ENCODE measurements at regions not wholly inside any gene's neighbourhood (a gene's known extent, or its start where the extent isn't known, plus 50 kb on each side); places are given as distances from the start of the nearest gene placed in this dataset.

DNA sequence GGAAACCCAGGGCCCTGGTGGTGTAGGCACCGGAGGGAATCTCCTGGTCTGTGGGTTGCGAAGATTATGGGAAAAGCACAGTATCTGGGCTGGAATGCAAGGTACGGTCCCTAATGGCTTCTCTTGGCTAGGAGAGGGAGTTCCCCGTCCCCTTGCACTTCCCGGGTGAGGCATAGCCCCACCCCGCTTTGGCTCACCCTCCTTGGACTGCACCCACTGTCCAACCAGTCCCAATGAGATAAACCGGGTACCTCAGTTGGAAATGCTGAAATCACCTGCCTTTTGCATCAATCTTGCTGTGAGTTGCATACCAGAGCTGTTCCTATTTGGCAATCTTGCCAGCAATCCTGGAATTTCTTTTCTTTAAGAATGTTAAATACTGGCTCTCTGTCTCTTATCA is 1429.1 kb downstream of the MAT2B start:
- ATAC-seq (replicated peaks), result no peak

DNA sequence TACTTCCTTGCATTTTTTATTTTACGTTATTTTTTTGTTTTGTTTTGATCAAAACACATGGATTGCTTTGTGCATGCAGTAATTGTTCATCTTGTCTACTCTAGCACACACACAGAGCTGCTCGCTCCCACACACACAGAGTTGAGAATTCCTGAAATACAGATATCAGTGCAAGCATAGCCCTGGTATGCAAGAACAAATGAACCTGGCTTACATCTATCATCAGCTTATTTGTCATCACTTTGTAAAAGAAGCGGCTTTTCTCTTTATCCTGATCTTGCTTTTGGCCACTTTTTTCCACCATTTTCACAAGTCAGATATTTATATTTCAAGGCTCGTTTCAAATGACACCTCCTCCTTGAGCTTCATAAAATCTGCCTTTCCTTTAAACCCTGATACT is 1435.7 kb downstream of the MAT2B start:
- DNase-seq (no peak), ATAC-seq (replicated peaks) (no peak)
- Mint-ChIP-seq H3K36me3 (no peaks in the 10 kb centered on the region), H3K27me3 (no peaks in the 10 kb centered on the region), H3K4me3 (no peak overlapping the region), H3K9me3 (peaks cover 0 to 1% of the 10 kb centered on the region in 2 donors), H3K27ac (no peak overlapping the region), H3K4me1 (no peaks in the 10 kb centered on the region)

More for the DNA sequence above, 1429.1 kb downstream of the MAT2B start:
- DNase-seq, result no peak
- Mint-ChIP-seq H3K4me3 (no peak overlapping the region), H3K36me3 (no peaks in the 10 kb centered on the region), H3K27ac (no peak overlapping the region), H3K4me1 (no peaks in the 10 kb centered on the region), H3K27me3 (no peaks in the 10 kb centered on the region), H3K9me3 (peaks cover 5 to 13% of the 10 kb centered on the region in 2 donors)

DNA sequence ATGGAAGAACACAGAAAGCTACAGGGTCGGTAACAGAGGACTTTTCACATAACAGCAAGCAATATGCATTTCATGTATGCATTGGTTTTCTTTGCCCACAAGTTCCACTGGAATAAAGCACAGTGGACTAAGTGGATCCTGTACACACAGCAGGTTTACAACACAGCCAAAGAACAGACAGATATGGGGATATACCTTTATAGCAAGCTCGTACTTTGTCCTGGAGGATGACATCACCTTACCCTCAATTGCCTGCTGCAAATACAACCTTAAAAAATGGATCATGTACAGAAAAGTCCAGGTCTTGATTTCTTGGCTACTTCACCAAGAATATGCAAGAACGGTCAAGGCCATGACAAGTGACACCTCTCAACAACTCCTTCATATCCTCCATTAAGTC is 1445.5 kb downstream of the MAT2B start:
- Mint-ChIP-seq H3K36me3 (no peaks in the 10 kb centered on the region), H3K27me3 (no peaks in the 10 kb centered on the region), H3K9me3 (peaks cover 0 to 2% of the 10 kb centered on the region in 2 donors), H3K4me1 (no peaks in the 10 kb centered on the region), H3K4me3 (no peak overlapping the region), H3K27ac (no peak overlapping the region)
- ATAC-seq (replicated peaks), result no peak
- DNase-seq, result no peak

DNA sequence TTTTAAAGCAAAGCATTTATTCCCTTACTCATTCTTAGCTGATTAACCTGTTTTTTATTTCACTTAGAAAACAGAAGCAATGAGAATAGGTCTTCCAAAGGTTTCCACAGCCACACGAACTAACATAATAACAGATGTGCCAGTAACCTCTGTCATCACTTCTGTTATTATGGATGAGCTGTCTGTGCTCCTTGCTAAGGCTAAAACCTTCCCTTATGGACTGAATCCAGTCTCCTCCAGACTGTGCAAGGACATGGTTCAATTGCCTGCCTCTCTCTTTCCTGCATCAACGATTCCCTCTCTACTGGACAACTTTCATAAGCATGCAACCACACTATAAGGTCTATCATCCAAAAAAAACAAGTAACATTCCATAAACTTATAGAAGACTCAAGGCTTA is 1446.2 kb downstream of the MAT2B start:
- DNase-seq, result no peak
- no peak for ATAC-seq (replicated peaks)
- Mint-ChIP-seq H3K36me3 (no peaks in the 10 kb centered on the region), H3K27ac (no peak overlapping the region), H3K9me3 (peaks cover 0 to 2% of the 10 kb centered on the region in 2 donors), H3K4me1 (no peaks in the 10 kb centered on the region), H3K4me3 (no peak overlapping the region), H3K27me3 (no peaks in the 10 kb centered on the region)

DNA sequence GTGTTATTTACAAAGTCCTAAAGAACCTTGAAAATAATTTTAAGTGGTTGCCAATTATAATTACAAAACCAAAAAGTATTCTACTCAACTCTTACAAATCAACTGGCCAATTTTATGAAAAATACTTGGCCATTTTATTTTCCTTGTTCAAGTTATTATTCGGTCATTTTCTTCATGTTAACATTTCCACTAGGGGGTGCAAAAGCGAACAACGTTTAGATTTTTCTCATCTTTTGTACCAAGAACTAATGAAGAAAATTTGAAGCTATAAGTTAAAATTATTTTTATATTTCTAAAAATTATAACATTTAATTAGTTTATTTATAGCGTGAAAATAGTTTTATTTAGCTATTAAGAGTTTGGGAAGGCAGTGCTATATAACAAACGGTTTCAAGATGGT is 1453.3 kb downstream of the MAT2B start:
- H3K36me3 Mint-ChIP-seq, result no peaks in the 10 kb centered on the region
- H3K4me3 Mint-ChIP-seq, result no peak overlapping the region
- no peaks in the 10 kb centered on the region for H3K4me1 Mint-ChIP-seq
- no peak overlapping the region for H3K27ac Mint-ChIP-seq
- peaks cover 0 to 1% of the 10 kb centered on the region in 2 donors for H3K9me3 Mint-ChIP-seq
- no peaks in the 10 kb centered on the region for H3K27me3 Mint-ChIP-seq
- no peak for ATAC-seq (replicated peaks)
- no peak for DNase-seq

DNA sequence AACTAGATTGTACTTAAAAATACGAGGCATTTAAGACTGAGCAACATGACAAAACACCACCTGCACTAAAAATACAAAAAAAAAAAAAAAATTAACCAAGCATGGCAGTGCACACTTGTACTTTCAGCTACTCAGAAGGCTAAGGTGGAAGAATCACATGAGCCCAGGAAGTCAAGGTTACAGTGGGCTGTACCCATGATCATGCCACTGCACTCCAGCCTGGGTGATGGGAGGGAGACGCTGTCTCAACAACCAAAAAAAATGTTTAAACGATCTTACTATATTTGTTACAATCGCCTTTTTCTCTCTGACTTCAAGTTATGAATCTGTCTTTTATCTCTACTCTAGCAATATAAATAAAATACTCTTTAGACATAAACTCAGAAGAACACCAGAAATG is 1454.3 kb downstream of the MAT2B start:
- Mint-ChIP-seq H3K4me3 (no peak overlapping the region), H3K27ac (no peak overlapping the region), H3K27me3 (no peaks in the 10 kb centered on the region), H3K4me1 (no peaks in the 10 kb centered on the region), H3K9me3 (no peaks in the 10 kb centered on the region), H3K36me3 (no peaks in the 10 kb centered on the region)
- no peak for DNase-seq
- ATAC-seq (replicated peaks), result no peak

DNA sequence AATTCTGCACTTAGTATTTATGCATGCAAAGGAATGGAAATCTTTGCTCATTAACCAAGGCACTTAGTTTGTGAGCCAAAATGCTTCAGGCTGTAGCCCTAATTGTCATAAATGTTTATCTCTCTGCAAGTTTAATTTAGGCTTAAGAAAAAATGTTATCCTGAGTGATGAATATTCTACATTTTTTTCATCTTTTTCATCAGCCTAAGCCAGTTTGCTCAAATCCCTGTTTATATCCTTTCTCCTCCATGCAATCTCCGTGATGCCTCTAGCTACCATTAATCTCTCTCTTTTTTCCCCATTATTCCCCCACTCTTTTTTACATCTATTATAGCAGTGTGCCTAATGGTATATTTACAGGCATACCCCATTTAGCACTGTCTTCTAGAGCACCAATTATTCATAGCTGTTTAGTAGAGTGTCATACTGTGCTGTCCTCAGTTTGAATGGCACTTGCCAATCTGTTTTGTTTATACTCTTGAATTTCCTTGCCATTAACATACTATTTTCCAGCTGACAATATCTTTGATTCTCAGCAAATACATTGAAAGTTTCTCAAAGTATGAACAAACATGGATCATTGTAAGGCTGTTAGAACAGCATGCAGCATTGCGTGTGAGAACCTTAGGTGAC is 1457.0 kb downstream of the MAT2B start:
- Mint-ChIP-seq H3K4me1 (no peaks in the 10 kb centered on the region), H3K27me3 (no peaks in the 10 kb centered on the region), H3K9me3 (no peaks in the 10 kb centered on the region), H3K27ac (no peak overlapping the region), H3K4me3 (no peak overlapping the region), H3K36me3 (no peaks in the 10 kb centered on the region)
- ATAC-seq (replicated peaks) (no peak), DNase-seq (no peak)

DNA sequence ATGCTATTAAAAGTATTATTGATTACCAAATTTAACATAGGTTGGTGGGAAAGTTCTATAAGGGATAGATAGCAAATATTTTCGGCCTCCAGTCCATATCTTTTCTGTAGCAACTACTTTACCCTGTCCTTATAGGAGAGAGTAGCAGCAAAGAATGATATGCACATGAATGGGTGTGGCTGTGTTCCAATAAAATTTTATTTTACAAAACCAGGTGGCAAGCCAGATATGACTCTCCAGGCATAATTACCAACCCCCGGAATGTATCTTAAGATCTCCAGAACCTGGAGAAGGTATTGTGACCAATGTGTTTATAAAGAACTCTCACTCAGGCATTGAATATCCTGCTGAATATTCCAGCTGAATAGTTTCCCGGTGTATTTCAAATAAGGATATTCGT is 1461.2 kb downstream of the MAT2B start:
- Mint-ChIP-seq H3K4me3 (no peak overlapping the region), H3K27ac (no peak overlapping the region), H3K27me3 (no peaks in the 10 kb centered on the region), H3K4me1 (no peaks in the 10 kb centered on the region), H3K36me3 (no peaks in the 10 kb centered on the region), H3K9me3 (no peaks in the 10 kb centered on the region)
- no peak for DNase-seq
- ATAC-seq (replicated peaks), result no peak

DNA sequence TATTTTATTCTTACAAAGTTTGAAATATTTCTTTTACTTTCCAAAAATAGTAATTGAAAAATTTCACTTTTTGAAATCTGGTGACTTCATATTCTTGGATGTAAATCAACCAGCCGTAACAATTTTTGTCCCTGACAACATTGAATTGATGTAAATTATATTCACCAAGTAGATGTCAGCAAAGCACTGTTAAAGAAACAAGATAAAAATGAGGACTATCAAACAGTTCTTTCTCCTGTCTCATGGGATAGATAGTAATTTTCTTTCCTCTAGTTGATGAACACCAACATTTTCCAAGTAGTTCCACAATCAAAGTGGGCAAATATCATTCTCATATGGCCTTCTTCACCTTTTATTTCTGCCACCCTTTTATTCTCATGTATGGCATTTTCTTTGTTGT is 1461.9 kb downstream of the MAT2B start:
- H3K4me1 Mint-ChIP-seq, result no peaks in the 10 kb centered on the region
- ATAC-seq (replicated peaks) (no peak), DNase-seq (no peak)
- H3K27ac Mint-ChIP-seq, result no peak overlapping the region
- H3K27me3 Mint-ChIP-seq, result no peaks in the 10 kb centered on the region
- no peaks in the 10 kb centered on the region for H3K9me3 Mint-ChIP-seq
- H3K4me3 Mint-ChIP-seq, result no peak overlapping the region
- H3K36me3 Mint-ChIP-seq, result no peaks in the 10 kb centered on the region

DNA sequence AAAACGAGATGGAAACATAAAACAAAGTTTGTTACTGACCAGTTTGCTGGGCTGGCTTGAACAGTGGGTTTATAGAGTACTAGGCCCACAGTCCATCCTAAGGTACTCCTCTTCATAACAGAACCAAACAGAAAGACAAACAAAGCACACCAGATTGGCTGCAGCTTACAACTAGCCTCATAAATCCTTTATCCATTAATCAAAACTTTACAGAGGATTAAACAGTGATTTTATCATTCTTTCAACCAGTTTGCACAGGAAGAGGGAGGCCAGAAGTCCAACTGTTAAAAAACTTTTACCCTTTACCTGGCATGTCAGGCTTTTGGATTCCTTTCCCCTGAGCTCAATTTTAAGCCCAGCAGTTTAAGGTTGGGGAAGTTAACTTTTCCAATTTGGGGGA is 1467.6 kb downstream of the MAT2B start:
- Mint-ChIP-seq H3K27me3 (no peaks in the 10 kb centered on the region), H3K4me1 (no peaks in the 10 kb centered on the region), H3K9me3 (peaks cover 19% of the 10 kb centered on the region in 2 donors), H3K36me3 (no peaks in the 10 kb centered on the region), H3K27ac (no peak overlapping the region), H3K4me3 (no peak overlapping the region)
- DNase-seq (no peak), ATAC-seq (replicated peaks) (no peak)

DNA sequence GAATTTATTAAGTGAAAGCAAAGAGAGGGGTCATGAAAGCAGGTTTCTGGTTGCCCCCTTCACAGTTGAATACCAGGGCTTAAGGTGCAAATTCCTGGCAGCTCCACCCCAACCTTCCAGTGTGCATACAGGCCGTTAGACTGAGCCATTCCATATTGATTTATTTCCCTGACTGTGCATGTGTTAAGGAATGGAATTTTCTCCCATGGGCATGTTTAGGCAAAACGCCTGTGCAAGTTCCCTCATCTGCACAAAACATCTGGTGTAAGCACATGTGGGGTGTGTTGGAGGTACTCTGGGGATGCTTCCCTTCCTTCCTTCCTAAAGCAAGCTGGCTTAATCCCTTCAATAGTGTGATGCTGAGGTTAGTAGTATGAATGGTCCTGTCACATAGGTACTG is 1470.6 kb downstream of the MAT2B start:
- no peak for DNase-seq

DNA sequence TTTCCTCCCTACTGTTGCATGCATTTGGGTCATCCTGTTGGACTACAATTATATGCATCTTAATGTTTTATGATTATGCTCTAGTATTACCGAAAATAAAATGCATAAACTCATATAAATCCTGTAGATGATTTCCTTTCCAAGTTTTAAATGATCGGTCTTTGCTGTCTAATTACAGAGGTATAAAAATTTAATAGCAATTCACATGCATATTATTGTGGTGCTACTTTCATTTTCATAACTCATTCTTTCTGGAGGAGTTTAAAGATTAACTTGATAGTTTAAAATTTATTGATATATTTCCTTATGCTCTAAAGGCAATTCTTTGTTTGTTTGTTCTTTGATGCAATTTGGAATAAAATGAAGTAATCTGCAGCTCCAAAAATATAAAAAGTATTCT is 1475.1 kb downstream of the MAT2B start:
- ATAC-seq (replicated peaks) (no peak), DNase-seq (no peak)
- Mint-ChIP-seq H3K27me3 (no peaks in the 10 kb centered on the region), H3K36me3 (no peaks in the 10 kb centered on the region), H3K9me3 (peaks cover 10 to 12% of the 10 kb centered on the region in 2 donors), H3K4me1 (no peaks in the 10 kb centered on the region), H3K27ac (no peak overlapping the region), H3K4me3 (no peak overlapping the region)

More for the DNA sequence above, 1470.6 kb downstream of the MAT2B start:
- H3K4me1 Mint-ChIP-seq, result no peaks in the 10 kb centered on the region
- H3K4me3 Mint-ChIP-seq, result no peak overlapping the region
- ATAC-seq (replicated peaks), result no peak
- no peaks in the 10 kb centered on the region for H3K36me3 Mint-ChIP-seq
- peaks cover 21 to 22% of the 10 kb centered on the region in 2 donors for H3K9me3 Mint-ChIP-seq
- no peaks in the 10 kb centered on the region for H3K27me3 Mint-ChIP-seq
- H3K27ac Mint-ChIP-seq, result no peak overlapping the region

DNA sequence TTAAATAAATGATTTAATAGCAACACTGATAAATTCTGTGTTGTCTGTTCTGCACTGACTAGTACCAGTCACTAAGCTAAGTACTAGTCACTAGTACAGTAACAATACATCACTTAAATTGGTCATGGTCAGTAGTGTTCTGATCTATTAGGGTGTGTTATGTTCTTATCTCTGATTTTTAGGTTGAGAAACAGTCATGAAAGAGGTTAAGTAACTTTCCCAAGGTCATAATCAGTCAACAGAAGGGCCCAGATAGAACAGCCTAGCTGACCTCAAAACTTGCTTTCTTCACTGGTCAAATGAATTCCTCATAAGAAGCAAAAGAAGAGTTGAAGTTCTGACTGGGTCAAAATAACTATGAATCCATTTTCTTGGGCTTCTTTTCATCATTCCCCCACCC is 1492.7 kb downstream of the MAT2B start:
- Mint-ChIP-seq H3K9me3 (no peaks in the 10 kb centered on the region), H3K27me3 (no peaks in the 10 kb centered on the region), H3K4me1 (no peaks in the 10 kb centered on the region), H3K4me3 (no peak overlapping the region), H3K36me3 (no peaks in the 10 kb centered on the region), H3K27ac (no peak overlapping the region)
- ATAC-seq (replicated peaks) (no peak), DNase-seq (no peak)

DNA sequence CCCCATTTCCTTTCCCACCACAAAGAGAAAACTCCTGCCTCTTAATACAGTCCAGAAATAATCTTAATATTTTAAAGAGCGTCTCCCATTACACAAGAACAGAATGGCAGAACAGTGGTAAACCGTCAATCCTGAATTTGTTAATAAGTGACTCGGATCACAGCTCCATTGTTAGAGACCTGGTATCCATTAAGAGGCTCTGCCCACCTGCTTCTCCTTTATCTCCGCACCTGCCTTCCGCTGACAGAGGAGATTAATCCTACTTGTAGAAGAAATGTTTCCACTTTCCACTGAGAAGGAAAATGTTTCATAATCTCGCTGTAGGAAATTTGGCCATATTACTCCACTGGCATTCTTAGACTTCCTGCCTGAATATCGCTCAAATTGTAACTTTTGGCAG is 1493.2 kb downstream of the MAT2B start:
- no peak for ATAC-seq (replicated peaks)
- no peak for DNase-seq
- Mint-ChIP-seq H3K36me3 (no peaks in the 10 kb centered on the region), H3K4me1 (no peaks in the 10 kb centered on the region), H3K27me3 (no peaks in the 10 kb centered on the region), H3K27ac (no peak overlapping the region), H3K9me3 (no peaks in the 10 kb centered on the region), H3K4me3 (no peak overlapping the region)

DNA sequence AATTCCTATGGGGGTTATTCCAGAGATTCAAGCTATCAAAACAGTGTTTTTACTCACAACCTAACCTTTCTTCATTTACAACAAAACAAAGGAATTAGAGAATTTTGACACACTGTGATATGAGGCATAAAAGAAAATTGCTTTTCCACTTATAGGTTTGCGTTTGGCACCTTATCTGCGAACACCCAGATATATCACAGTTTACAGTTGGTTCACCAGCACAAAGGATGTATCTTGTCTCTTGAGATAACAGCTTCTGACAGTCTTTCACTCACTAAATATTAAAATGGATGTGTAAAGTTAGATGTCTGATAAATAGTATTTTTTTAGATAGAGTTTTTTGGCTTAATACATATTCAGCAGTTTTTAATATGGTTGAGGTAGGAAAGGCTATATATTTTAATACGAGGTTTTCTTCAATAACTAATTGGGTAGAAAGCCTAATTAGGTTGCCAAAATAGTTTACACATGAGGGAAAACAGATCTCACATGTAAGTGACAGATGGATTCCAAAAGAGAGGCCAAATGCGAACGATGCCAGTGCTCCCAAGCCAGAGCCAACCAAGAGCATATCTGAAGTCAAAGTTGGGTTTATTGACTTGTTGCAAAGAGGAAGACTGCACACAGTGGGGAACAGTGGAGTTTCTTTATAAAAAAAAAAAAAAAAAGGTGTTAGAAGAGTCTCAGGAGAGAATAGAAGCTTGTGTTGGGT is 1495.2 kb downstream of the MAT2B start:
- H3K36me3 Mint-ChIP-seq, result no peaks in the 10 kb centered on the region
- H3K9me3 Mint-ChIP-seq, result no peaks in the 10 kb centered on the region
- no peak overlapping the region for H3K27ac Mint-ChIP-seq
- H3K27me3 Mint-ChIP-seq, result no peaks in the 10 kb centered on the region
- DNase-seq (no peak), ATAC-seq (replicated peaks) (no peak)
- no peaks in the 10 kb centered on the region for H3K4me1 Mint-ChIP-seq
- no peak overlapping the region for H3K4me3 Mint-ChIP-seq

Data from stimulated activated naive B cell treated with anti-CD40 and anti-IgM and Interleukin-4, amounts not matched to agents 10 μg/mL and 1 μg/mL and 100 μg/mL, for 72 hours (primary cell).